Inferior parietal cortex (tissue), 1 donor: ENCODE measurements at regions not wholly inside any gene's neighbourhood (a gene's known extent, or its start where the extent isn't known, plus 50 kb on each side); places are given as distances from the start of the nearest gene placed in this dataset.
"Not testable (repeated sequence)": the region's sequence is repeated elsewhere in the genome, so short reads cannot be mapped to it uniquely, and the experiment has no call there.

Experiments
- DNase-seq: peaks from one replicate; pipeline ENCODE4 v3.0.0-alpha.2; 2016; ENCODE audit errors: extremely low spot score

GRCh38 chr2:90293806-90294205 is 1602.3 kb downstream of the RPIA start:
- not testable (repeated sequence) for DNase-seq

DNA sequence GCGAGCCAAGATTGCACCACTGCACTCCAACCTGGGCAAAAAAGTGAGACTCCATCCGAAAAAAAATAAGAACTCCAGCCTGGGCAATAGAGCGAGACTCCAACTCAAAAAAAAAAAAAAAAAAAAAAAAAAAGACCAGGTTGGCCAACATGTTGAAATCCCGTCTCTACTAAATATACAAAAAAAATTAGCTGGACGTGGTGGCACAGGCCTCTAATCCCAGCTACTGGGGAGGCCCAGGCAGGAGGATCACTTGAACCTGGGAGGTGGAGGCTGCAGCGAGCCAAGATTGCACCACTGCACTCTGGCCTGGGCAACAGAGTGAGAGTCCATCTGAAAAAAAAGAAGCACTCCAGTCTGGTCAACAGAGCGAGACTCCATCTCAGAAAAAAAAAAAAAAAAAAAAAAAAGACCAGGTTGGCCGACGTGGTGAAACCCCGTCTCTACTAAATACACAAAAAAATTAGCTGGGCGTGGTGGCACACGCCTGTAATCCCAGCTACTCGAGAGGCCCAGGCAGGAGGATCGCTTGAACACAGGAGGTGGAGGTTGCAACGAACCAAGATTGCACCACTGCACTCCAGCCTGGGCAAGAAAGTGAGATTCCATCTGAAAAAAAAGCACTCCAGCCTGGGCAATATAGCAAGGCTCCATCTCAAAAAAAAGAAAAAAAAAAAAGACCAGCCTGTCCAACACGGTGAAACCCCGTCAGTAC is 1603.7 kb downstream of the RPIA start:
- not testable (repeated sequence) for DNase-seq

GRCh38 chr2:90296484-90296777 is 1605.0 kb downstream of the RPIA start:
- DNase-seq, result not testable (repeated sequence)

DNA sequence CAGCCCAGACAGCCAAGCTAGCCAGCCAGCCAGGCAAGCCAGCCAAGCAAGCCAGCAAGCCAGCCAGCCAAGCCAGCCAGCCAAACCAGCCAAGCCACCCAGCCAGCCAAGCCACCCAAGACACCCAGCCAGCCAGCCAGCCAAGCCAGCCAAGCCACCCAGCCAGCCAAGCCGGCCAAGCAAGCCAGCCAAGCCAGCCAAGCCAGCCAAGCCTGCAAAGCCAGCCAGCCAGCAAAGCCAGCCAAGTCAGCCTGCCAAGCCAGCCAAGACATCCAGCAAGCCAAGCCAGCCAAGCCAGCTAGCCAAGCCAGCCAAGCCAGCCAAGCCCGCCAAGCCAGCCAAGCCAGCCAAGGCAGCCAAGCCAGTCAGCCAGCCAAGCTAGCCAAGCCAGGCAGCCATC is 1606.2 kb downstream of the RPIA start:
- DNase-seq, result not testable (repeated sequence)

GRCh38 chr2:90298126-90298755 is 1606.8 kb downstream of the RPIA start:
- DNase-seq, result not testable (repeated sequence)

GRCh38 chr2:90298983-90299382 is 1607.5 kb downstream of the RPIA start:
- not testable (repeated sequence) for DNase-seq

GRCh38 chr2:90322982-90323381 is 1631.5 kb downstream of the RPIA start:
- not testable (repeated sequence) for DNase-seq

DNA sequence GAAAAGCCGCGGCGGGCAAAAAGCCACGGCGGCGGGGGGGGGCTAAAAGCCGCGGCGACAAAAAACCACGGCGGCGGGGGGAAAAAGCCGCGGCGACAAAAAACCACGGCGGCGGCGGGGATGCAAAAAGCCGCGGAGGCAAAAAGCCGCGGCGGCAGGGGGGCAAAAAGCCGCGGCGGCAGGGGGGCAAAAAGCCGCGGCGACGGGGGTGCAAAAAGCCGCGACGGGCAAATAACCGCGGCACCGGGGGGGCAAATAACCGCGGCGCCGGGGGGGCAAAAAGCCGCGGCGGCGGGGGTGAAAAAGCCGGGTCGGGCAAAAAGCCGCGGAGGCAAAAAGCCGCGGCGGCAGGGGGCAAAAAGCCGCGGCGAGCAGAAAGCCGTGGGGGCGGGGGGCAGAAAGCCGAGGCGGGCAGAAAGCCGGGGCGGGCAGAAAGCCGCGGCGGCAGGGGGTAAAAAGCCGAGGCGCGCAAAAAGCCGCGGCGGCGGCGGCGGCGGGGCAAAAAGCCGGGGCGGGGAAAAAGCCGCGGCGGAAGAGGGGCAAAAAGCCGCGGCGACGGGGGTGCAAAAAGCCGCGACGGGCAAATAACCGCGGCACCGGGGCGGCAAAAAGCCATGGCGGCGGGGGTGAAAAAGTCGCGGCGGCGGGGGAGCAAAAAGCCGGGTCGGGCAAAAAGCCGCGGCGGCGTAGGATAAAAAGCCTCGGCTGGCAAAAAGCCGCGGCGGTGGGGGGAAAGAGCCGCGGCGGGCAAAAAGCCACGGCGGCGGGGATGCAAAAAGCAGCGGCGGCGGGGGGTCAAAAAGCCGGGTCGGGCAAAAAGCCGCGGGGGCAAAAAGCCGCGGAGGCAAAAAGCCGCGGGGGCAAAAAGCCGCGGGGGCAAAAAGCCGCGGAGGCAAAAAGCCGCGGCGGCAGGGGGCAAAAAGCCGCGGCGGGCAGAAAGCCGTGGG is 1632.4 kb downstream of the RPIA start:
- not testable (repeated sequence) for DNase-seq

DNA sequence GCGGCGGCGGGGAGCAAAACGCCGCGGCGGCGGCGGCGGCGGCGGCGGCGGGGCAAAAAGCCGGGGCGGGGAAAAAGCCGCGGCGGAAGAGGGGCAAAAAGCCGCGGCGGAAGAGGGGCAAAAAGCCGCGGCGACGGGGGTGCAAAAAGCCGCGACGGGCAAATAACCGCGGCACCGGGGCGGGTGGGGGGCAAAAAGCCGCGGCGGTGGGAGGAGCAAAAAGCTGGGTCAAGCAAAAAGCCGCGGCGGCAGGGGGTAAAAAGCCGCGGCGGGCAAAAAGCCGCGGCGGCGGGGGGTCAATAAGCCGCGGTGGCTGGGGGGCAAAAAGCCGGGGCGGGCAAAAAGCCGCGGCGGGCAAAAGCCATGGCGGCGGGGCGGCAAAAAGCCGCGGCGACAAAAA is 1633.2 kb downstream of the RPIA start:
- DNase-seq, result not testable (repeated sequence)

- not testable (repeated sequence) for DNase-seq
Observed at GRCh38 chr2:90325796-90326353, 1634.4 kb downstream of the RPIA start.

DNA sequence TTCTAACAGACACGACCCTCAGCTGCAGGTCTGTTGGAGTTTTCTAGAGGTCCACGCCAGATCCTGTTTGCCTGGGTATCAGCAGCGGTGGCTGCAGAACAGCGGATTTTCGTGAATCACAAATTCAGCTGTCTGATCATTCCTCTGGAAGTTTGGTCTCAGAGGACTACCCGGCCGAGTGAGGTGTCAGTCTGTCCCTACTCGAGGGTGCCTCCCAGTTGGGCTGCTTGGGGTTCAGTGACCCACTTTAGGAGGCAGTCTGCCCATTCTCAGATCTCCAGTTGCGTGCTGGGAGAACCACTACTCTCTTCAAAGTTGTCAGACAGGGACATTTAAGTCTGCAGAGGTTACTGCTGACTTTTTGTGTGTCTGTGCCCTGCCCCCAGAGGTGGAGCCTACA is 1664.1 kb downstream of the RPIA start:
- DNase-seq, result not testable (repeated sequence)

DNA sequence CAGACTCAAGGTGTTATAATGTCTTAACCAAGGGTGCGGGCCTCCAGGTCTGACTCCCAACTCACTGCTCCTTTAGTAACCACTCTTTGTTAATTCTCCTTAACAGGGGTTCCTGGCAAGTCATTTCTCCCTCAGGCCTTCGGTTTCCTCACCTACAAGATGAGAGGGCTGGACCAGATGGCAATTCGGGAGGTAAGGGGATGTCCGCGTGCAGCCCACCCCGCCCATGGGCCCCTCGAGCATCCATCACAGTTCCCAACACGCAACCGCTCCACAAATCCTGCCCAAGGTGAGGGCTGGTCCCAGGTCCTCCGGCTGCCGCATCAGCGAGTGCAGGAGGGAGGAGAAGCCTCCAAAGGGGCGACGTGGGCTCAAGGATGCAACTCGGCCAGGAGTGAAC is 1667.9 kb downstream of the RPIA start:
- DNase-seq, result not testable (repeated sequence)

- DNase-seq, result not testable (repeated sequence)
Observed at GRCh38 chr2:90359887-90360730, 1668.6 kb downstream of the RPIA start.

DNA sequence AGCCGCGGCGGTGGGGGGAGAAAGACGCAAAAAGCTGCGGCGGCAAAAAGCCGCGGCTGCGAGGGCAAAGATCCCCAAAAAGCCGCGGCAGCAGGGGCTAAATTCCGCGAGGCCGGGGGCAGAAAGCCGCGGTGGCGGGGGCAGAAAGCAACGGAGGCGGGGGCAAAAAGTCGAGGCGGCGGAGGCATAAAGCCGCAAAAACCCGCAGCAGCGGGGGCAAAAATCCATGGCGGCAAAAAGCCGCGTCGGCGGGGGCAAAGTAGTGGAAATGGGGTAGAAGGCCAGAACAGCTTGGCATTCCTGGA is 1669.2 kb downstream of the RPIA start:
- not testable (repeated sequence) for DNase-seq
